ENCODE measurements at regions not wholly inside any gene's neighbourhood (a gene's known extent, or its start where the extent isn't known, plus 50 kb on each side); places are given as distances from the start of the nearest gene placed in this dataset.

DNA sequence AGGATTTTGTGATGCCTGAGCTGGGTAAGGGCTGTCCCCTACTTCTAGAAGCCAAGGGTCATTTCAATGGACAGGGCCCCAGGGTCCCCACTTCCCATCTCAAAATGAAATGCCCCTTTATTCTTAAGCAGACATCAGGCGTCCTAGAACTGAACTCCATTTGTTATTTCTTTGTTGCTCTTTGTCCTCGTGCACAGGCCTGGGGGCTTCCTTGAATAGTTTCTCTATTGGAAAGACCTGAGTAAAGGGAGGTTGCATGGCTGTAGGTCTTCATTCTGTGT lies 311.4 kb upstream of the ZNF32 start:
- WGBS, 2 donors, result 74 to 92% methylated on average over 2 of the region's 2 CpGs
- DNase-seq (no peak), ATAC-seq (ENCODE audit: low FRiP score in 2 of 2) (no peak)
- H3K27me3 ChIP-seq, result no peaks in the 10 kb centered on the region
- no peaks in the 10 kb centered on the region for H3K36me3 ChIP-seq
- TF ChIP-seq POLR2A (IDR thresholded peaks at IDR 0.05) (no peak), POLR2AphosphoS5 (IDR thresholded peaks at IDR 0.05) (no peak), EP300 (IDR thresholded peaks at IDR 0.05) (no peak)
- TF ChIP-seq, protein P1, sequence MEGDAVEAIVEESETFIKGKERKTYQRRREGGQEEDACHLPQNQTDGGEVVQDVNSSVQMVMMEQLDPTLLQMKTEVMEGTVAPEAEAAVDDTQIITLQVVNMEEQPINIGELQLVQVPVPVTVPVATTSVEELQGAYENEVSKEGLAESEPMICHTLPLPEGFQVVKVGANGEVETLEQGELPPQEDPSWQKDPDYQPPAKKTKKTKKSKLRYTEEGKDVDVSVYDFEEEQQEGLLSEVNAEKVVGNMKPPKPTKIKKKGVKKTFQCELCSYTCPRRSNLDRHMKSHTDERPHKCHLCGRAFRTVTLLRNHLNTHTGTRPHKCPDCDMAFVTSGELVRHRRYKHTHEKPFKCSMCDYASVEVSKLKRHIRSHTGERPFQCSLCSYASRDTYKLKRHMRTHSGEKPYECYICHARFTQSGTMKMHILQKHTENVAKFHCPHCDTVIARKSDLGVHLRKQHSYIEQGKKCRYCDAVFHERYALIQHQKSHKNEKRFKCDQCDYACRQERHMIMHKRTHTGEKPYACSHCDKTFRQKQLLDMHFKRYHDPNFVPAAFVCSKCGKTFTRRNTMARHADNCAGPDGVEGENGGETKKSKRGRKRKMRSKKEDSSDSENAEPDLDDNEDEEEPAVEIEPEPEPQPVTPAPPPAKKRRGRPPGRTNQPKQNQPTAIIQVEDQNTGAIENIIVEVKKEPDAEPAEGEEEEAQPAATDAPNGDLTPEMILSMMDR (IDR thresholded peaks at IDR 0.05), result no peak
- peaks cover 4 to 9% (median 6%) of the 10 kb centered on the region in 4 donors for H3K4me1 ChIP-seq
- no peak overlapping the region for H3K4me3 ChIP-seq
- no peak overlapping the region for H3K27ac ChIP-seq
- no peaks in the 10 kb centered on the region for H3K9me3 ChIP-seq

DNA sequence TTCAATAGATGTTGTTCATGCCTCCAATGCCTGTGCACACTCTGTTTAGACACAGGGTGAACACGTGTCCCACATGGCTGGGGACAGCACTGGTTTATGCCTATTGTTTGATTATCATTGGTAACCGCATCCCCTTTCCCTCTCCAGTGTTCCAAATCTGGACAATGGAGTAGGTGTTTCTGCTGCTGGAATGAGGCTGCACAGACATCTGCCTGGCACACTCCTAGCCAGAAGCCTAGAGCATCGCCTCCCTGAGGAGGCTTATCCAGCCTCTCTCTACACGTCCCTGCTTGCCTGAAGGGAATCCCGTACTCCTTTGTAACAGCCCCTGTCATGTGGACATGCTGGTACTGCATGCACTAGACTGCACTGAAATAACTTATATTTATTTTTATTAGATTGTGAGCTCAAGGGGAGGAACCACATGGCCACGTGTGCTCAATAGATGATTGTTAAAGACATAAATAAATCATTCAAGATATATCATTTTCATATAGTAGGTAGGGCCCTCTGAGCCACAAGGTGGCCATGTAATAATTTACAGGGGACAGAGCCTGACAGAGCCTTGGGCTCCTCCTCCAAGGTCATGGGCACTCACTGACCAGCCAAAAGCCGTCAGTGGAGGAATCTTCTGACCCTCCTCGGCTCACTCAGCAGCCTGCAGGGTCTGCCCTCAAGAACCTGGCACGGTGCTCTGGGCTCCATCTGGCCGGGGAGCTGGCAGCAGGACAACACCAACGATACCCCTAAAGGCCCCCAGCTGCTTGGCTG lies 310.9 kb upstream of the ZNF32 start:
- WGBS, 2 donors, result 87 to 88% methylated on average over 10 to 11 of the region's 11 CpGs
- Histone ChIP-seq H3K36me3 (no peaks in the 10 kb centered on the region), H3K4me1 (peaks cover 2 to 6% (median 4%) of the 10 kb centered on the region in 4 donors), H3K9me3 (no peaks in the 10 kb centered on the region), H3K4me3 (no peak overlapping the region), H3K27me3 (no peaks in the 10 kb centered on the region), H3K27ac (no peak overlapping the region)
- no peak for DNase-seq
- ATAC-seq (ENCODE audit: low FRiP score in 2 of 2), result no peak
- TF ChIP-seq POLR2A (IDR thresholded peaks at IDR 0.05), result no peak
- TF ChIP-seq, protein P1 (IDR thresholded peaks at IDR 0.05), result no peak
- no peak for TF ChIP-seq POLR2AphosphoS5 (IDR thresholded peaks at IDR 0.05)
- TF ChIP-seq EP300 (IDR thresholded peaks at IDR 0.05), result no peak

DNA sequence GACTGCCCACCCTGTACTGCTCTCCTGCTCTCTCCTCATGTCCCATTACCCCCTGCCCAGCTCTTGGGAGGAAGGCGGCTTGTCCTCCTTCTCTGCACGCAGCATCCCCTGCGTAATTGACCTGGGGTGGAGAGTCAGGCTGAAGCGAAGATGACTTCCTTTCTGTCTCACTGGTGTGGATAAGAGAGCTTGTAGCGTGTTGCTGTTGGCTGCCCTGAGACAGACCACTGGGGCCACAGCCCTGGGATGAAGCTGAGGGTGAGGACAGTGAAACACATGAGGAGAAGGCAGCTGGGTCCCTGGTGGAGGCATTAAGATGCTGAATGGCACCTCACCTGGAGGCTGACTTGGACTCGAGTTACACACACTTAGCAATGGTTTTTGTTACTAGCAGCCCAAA lies 310.3 kb upstream of the ZNF32 start:
- no peak for ATAC-seq (ENCODE audit: low FRiP score in 2 of 2)
- Histone ChIP-seq H3K27me3 (no peaks in the 10 kb centered on the region), H3K27ac (no peak overlapping the region), H3K9me3 (no peaks in the 10 kb centered on the region), H3K36me3 (no peaks in the 10 kb centered on the region), H3K4me3 (no peak overlapping the region), H3K4me1 (peaks cover 0 to under 1% (median 0%) of the 10 kb centered on the region in 4 donors)
- TF ChIP-seq EP300 (IDR thresholded peaks at IDR 0.05) (no peak), POLR2A (IDR thresholded peaks at IDR 0.05) (no peak), POLR2AphosphoS5 (IDR thresholded peaks at IDR 0.05) (no peak)
- TF ChIP-seq, protein P1 (IDR thresholded peaks at IDR 0.05), result no peak
- no peak for DNase-seq
- 81 to 90% methylated on average over 6 of the region's 6 CpGs for WGBS, 2 donors

DNA sequence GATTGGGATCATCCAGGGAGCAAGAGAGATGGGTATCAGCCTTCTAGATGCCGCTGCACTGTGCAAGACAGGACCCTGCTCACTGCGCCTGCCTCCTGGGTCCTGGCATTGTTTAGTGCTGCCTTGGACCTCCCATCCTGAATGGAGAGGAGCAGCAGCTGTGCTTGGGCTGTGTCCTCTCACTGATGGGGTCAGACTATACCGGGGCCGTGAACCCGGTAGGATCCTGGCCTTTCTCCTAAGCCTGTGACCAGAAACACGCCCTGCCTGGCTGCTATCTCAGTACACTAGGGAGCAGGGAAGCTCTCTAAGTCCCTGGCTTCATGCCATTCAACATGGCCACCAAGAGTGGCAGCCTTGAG lies 309.4 kb upstream of the ZNF32 start:
- WGBS, 2 donors, result 78 to 100% methylated on average over 1 to 6 of the region's 6 CpGs
- Histone ChIP-seq H3K27ac (no peak overlapping the region), H3K27me3 (no peaks in the 10 kb centered on the region), H3K36me3 (no peaks in the 10 kb centered on the region), H3K4me1 (no peaks in the 10 kb centered on the region), H3K9me3 (no peaks in the 10 kb centered on the region), H3K4me3 (no peak overlapping the region)
- DNase-seq (no peak), ATAC-seq (ENCODE audit: low FRiP score in 2 of 2) (no peak)
- no peak for TF ChIP-seq EP300 (IDR thresholded peaks at IDR 0.05)
- TF ChIP-seq POLR2A (IDR thresholded peaks at IDR 0.05), result no peak
- TF ChIP-seq, protein P1 (IDR thresholded peaks at IDR 0.05), result no peak
- TF ChIP-seq POLR2AphosphoS5 (IDR thresholded peaks at IDR 0.05), result no peak
